GM23248 (cell line): ENCODE measurements at regions not wholly inside any gene's neighbourhood (a gene's known extent, or its start where the extent isn't known, plus 50 kb on each side); places are given as distances from the start of the nearest gene placed in this dataset.

Experiments used
- EZH2 ChIP-seq: fragments of 200-600 bp; sonication (generic); IDR thresholded peaks from 2 replicates; pipeline ENCODE4 v1.6.1; 2018; ENCODE audit warnings: antibody characterized with exemption, mild to moderate bottlenecking; ENCODE audit not compliant: insufficient read depth, poor library complexity, severe bottlenecking
- EZH2phosphoT487 ChIP-seq: fragments of 200-600 bp; sonication (generic); IDR thresholded peaks from 2 replicates; pipeline ENCODE4 v1.6.1; 2018; ENCODE audit warnings: antibody characterized with exemption, moderate library complexity, mild to moderate bottlenecking, low read depth; ENCODE audit not compliant: insufficient read depth

DNA sequence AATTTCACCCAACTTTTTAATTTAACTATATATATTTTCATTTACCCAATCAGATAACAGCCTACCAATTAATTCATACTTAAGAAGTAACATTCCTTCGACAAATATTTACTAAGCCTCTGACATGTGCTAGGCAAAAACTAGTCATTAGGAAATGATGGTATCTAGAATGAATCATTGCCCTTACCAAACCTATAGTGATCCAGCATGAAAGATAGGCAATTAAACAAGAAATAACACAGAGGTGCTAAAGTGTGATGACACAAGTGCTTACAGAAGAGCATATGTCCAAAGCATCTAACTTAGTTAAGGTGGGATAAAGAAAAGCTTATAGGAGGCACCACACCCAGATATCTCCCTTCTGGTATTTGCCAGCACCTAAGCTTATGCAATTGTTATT, 166.5 kb upstream of the RASSF8 start:
- TF ChIP-seq EZH2 (no peak), EZH2phosphoT487 (no peak)
